ENCODE measurements at regions not wholly inside any gene's neighbourhood (a gene's known extent, or its start where the extent isn't known, plus 50 kb on each side); places are given as distances from the start of the nearest gene placed in this dataset.

- no peak for TF ChIP-seq CTCF (IDR thresholded peaks at IDR 0.05)
- TF ChIP-seq POLR2A (IDR thresholded peaks at IDR 0.05), result no peak
Observed at GRCh38 chr5:89556215-89556913, 673.4 kb upstream of the MEF2C start.
